ENCODE measurements at regions not wholly inside any gene's neighbourhood (a gene's known extent, or its start where the extent isn't known, plus 50 kb on each side); places are given as distances from the start of the nearest gene placed in this dataset.

GRCh38 chrX:127459790-127460189, 592.4 kb downstream of the ACTRT1 start:
- Histone ChIP-seq H3K9me1 (ENCODE audit: insufficient read depth, low read length) (no peaks in the 10 kb centered on the region), H3K36me3 (ENCODE audit: control insufficient read depth, insufficient read depth, low read length) (no peaks in the 10 kb centered on the region), H3K14ac (replicated peaks; ENCODE audit: low read depth, low read length) (no peak overlapping the region), H2AK9ac (replicated peaks; ENCODE audit: low read depth, low read length, poor library complexity) (no peak overlapping the region), H3K79me1 (ENCODE audit: low read depth in 1 of 2, low read length in 2 of 2) (no peaks in the 10 kb centered on the region), H4K5ac (ENCODE audit: low read depth, low read length) (no peak overlapping the region), H3K18ac (ENCODE audit: low read depth, low read length) (no peak overlapping the region), H4K20me1 (ENCODE audit: insufficient read depth, low read length) (no peaks in the 10 kb centered on the region), H3K27me3 (ENCODE audit: control insufficient read depth, insufficient read depth, low read length) (no peaks in the 10 kb centered on the region), H3K27ac (ENCODE audit: insufficient read depth, low read length) (no peak overlapping the region), H3K4me2 (ENCODE audit: low read depth, low read length) (no peak overlapping the region), H2BK20ac (ENCODE audit: low read depth, low read length) (no peak overlapping the region), H2AFZ (replicated peaks; ENCODE audit: low read length, poor library complexity) (no peak overlapping the region), H3K4me1 (ENCODE audit: control insufficient read depth, insufficient read depth, low read length) (no peaks in the 10 kb centered on the region), H4K8ac (ENCODE audit: low read depth in 2 of 2, low read length in 2 of 2) (no peak overlapping the region), H2BK5ac (ENCODE audit: low read depth, low read length, poor library complexity, severe bottlenecking) (no peak overlapping the region), H3K9me3 (ENCODE audit: control insufficient read depth, insufficient read depth, low read length) (no peaks in the 10 kb centered on the region), H3K9ac (ENCODE audit: low read depth, low read length) (no peak overlapping the region), H3K4ac (ENCODE audit: low read depth, low read length) (no peak overlapping the region), H2BK15ac (ENCODE audit: low read depth, low read length) (no peak overlapping the region), H3K56ac (ENCODE audit: extremely low read depth, insufficient read depth, low read length) (no peak overlapping the region), H2AK5ac (ENCODE audit: low read depth, low read length) (no peak overlapping the region), H2BK120ac (ENCODE audit: low read depth, low read length) (no peak overlapping the region), H3K4me3 (ENCODE audit: insufficient read depth, low read depth, low read length) (no peak overlapping the region), H3K23ac (ENCODE audit: low read depth, low read length) (no peak overlapping the region), H4K91ac (ENCODE audit: insufficient read depth, low read depth, low read length) (no peak overlapping the region)
- WGBS, 2 experiments (ENCODE audit: extremely low coverage in 2 of 2, insufficient read length in 1 of 2) = no CpG with 5 or more reads among the region's 4 CpGs
- BruUV-seq (replicated peaks) = no TSS peak
- ATAC-seq (ENCODE audit: low read depth) = no peak
- CTCF ChIA-PET = no interaction called here
- intact Hi-C loops (cut with micrococcal nuclease) = no loop called here
- POLR2A ChIA-PET (ENCODE audit: unreplicated experiment) = no interaction called here
- in situ Hi-C loops (cut with MboI; ENCODE audit: low sequenced_read_pairs) = no loop called here
- DNase-seq = no peak
- no peak for TF ChIP-seq BHLHE40 (IDR thresholded peaks at IDR 0.05; ENCODE audit: low read depth, low read length)
- no peak for TF ChIP-seq CEBPB (IDR thresholded peaks at IDR 0.05; ENCODE audit: low read depth, low read length)
- no peak for TF ChIP-seq ELK1 (IDR thresholded peaks at IDR 0.05; ENCODE audit: borderline replicate concordance, low read depth, low read length)
- TF ChIP-seq POLR2A (IDR thresholded peaks at IDR 0.05; ENCODE audit: low read depth, low read length) = no peak
- no peak for TF ChIP-seq FOS (IDR thresholded peaks at IDR 0.05; ENCODE audit: low read depth, low read length)
- TF ChIP-seq USF2 (IDR thresholded peaks at IDR 0.05; ENCODE audit: low read depth, low read length) = no peak
- no peak for TF ChIP-seq MXI1 (IDR thresholded peaks at IDR 0.05; ENCODE audit: borderline replicate concordance, low read depth, low read length)
- TF ChIP-seq RFX5 (IDR thresholded peaks at IDR 0.05; ENCODE audit: low read depth, low read length) = no peak
- no peak for TF ChIP-seq SMC3 (IDR thresholded peaks at IDR 0.05; ENCODE audit: low read depth, low read length)
- no peak for TF ChIP-seq CTCF (conservative IDR thresholded peaks at IDR 0.05; ENCODE audit: low read depth, low read length)
- TF ChIP-seq NFE2L2 (IDR thresholded peaks at IDR 0.05; ENCODE audit: low read depth, low read length) = no peak
- TF ChIP-seq RCOR1 (IDR thresholded peaks at IDR 0.05; ENCODE audit: insufficient replicate concordance, low read length) = no peak
- TF ChIP-seq CHD1 (IDR thresholded peaks at IDR 0.05; ENCODE audit: low read depth, low read length) = no peak
- TF ChIP-seq MAZ (IDR thresholded peaks at IDR 0.05; ENCODE audit: borderline replicate concordance, low read depth, low read length) = no peak
- no peak for TF ChIP-seq RAD21 (IDR thresholded peaks at IDR 0.05; ENCODE audit: low read length)
- TF ChIP-seq MAFK (IDR thresholded peaks at IDR 0.05; ENCODE audit: low read depth, low read length) = no peak
- dilution Hi-C loops (cut with HindIII; ENCODE audit: low sequenced_read_pairs, unreplicated experiment) = no loop called here

Data from IMR-90 (cell line).